GM23248 (cell line): ENCODE measurements at regions not wholly inside any gene's neighbourhood (a gene's known extent, or its start where the extent isn't known, plus 50 kb on each side); places are given as distances from the start of the nearest gene placed in this dataset.
"Not testable (repeated sequence)": the region's sequence is repeated elsewhere in the genome, so short reads cannot be mapped to it uniquely, and the experiment has no call there.

Experiments used
- EZH2 ChIP-seq: fragments of 200-600 bp; sonication (generic); IDR thresholded peaks from 2 replicates; pipeline ENCODE4 v1.6.1; 2018; ENCODE audit warnings: antibody characterized with exemption, mild to moderate bottlenecking; ENCODE audit not compliant: insufficient read depth, poor library complexity, severe bottlenecking
- EZH2phosphoT487 ChIP-seq: fragments of 200-600 bp; sonication (generic); IDR thresholded peaks from 2 replicates; pipeline ENCODE4 v1.6.1; 2018; ENCODE audit warnings: antibody characterized with exemption, moderate library complexity, mild to moderate bottlenecking, low read depth; ENCODE audit not compliant: insufficient read depth

DNA sequence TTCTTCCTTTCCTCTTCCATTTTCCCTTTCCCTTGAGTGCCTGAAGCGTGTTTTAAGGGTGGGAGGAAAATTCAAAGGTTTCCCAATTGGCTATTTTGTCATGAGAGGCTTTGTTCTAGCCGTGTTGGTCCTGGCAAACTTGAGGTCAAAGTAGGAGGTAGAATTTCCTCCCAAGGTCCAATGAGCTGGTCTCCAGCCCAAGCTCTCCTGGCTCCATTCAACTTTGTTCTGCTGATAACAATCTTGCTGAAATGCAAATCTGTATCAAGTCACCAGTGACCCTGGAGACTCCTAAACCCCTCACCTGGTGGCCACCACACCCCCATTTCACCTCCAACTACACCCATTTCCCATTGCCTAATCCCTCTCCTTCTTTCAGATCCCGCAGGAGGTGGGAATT is 100.2 kb upstream of the TERB2 start:
- not testable (repeated sequence) for TF ChIP-seq EZH2, EZH2phosphoT487
